HG03175 (cell line): ENCODE measurements at regions not wholly inside any gene's neighbourhood (a gene's known extent, or its start where the extent isn't known, plus 50 kb on each side); places are given as distances from the start of the nearest gene placed in this dataset.

Experiments used
- ATAC-seq: cut with Tn5 transposase; IDR thresholded peaks from one replicate; pipeline ENCODE4 v1.9.1; 2021; ENCODE audit warnings: mild to moderate bottlenecking, moderate library complexity; ENCODE audit not compliant: unreplicated experiment

- ATAC-seq, result no peak
These were observed 143.3 kb upstream of the TMTC4 start for GRCh38 chr13:100817928-100818327.

- ATAC-seq, result no peak
These were observed 141.0 kb upstream of the TMTC4 start for GRCh38 chr13:100815476-100816046.

- no peak for ATAC-seq
These were observed 138.5 kb upstream of the TMTC4 start for GRCh38 chr13:100812982-100813584.

GRCh38 chr13:100811928-100812327 is 137.3 kb upstream of the TMTC4 start:
- no peak for ATAC-seq

- ATAC-seq, result no peak
These were observed 136.7 kb upstream of the TMTC4 start for GRCh38 chr13:100811024-100811865.

- ATAC-seq, result no peak
These were observed 135.9 kb upstream of the TMTC4 start for GRCh38 chr13:100810481-100810880.

GRCh38 chr13:100809856-100810255 is 135.3 kb upstream of the TMTC4 start:
- no peak for ATAC-seq

- no peak for ATAC-seq
These were observed 134.5 kb upstream of the TMTC4 start for GRCh38 chr13:100809129-100809390.

GRCh38 chr13:100808330-100809128 is 133.9 kb upstream of the TMTC4 start:
- ATAC-seq, result no peak

GRCh38 chr13:100803091-100803490 is 128.5 kb upstream of the TMTC4 start:
- peak; percentile 41 for ATAC-seq

- no peak for ATAC-seq
These were observed 125.8 kb upstream of the TMTC4 start for GRCh38 chr13:100800283-100800875.

- no peak for ATAC-seq
These were observed 124.3 kb upstream of the TMTC4 start for GRCh38 chr13:100798739-100799361.

GRCh38 chr13:100797921-100798320 is 123.3 kb upstream of the TMTC4 start:
- ATAC-seq, result no peak

GRCh38 chr13:100796463-100796862 is 121.9 kb upstream of the TMTC4 start:
- ATAC-seq, result no peak

GRCh38 chr13:100794575-100794974 is 120.0 kb upstream of the TMTC4 start:
- no peak for ATAC-seq

- no peak for ATAC-seq
These were observed 115.8 kb upstream of the TMTC4 start for GRCh38 chr13:100790405-100790804.

GRCh38 chr13:100789968-100790367 is 115.4 kb upstream of the TMTC4 start:
- peak; percentile 85 for ATAC-seq

- ATAC-seq, result no peak
These were observed 114.9 kb upstream of the TMTC4 start for GRCh38 chr13:100789481-100789880.

GRCh38 chr13:100789025-100789424 is 114.4 kb upstream of the TMTC4 start:
- no peak for ATAC-seq

GRCh38 chr13:100788540-100788939 is 113.9 kb upstream of the TMTC4 start:
- no peak for ATAC-seq

- ATAC-seq, result no peak
These were observed 113.3 kb upstream of the TMTC4 start for GRCh38 chr13:100787899-100788298.
